NT2/D1 (cell line): ENCODE measurements at regions not wholly inside any gene's neighbourhood (a gene's known extent, or its start where the extent isn't known, plus 50 kb on each side); places are given as distances from the start of the nearest gene placed in this dataset.

Experiments
- SUZ12 ChIP-seq: IDR thresholded peaks from 2 replicates; pipeline ENCODE4 v1.6.1; 2011; ENCODE audit not compliant: insufficient read length, insufficient read depth; ENCODE audit errors: extremely low read depth
- YY1 ChIP-seq: IDR thresholded peaks from 2 replicates; pipeline ENCODE4 v1.6.1; 2011; ENCODE audit not compliant: insufficient read length, insufficient read depth
- ZNF274 ChIP-seq: IDR thresholded peaks from 2 replicates; pipeline ENCODE4 v1.6.1; 2011; ENCODE audit warnings: mild to moderate bottlenecking, low read depth, low read length

- TF ChIP-seq YY1 (no peak), ZNF274 (no peak), SUZ12 (no peak)
Measured at GRCh38 chr11:105244160-105244825, 104.7 kb upstream of the CARD18 start.
